Astrocyte of the cerebellum (primary cell): ENCODE measurements at regions not wholly inside any gene's neighbourhood (a gene's known extent, or its start where the extent isn't known, plus 50 kb on each side); places are given as distances from the start of the nearest gene placed in this dataset.

ENCODE experiments used
- DNase-seq: peaks from one replicate; pipeline ENCODE4 v3.0.0-alpha.2; 2011; ENCODE audit warnings: low read depth
- H3K4me3 ChIP-seq: 2 replicates; pipeline ENCODE4 v1.5.1; 2011; ENCODE audit warnings: mild to moderate bottlenecking, low read depth, low read length, moderate library complexity
- CTCF ChIP-seq: IDR thresholded peaks from 2 replicates; pipeline ENCODE4 v1.5.1; 2012; ENCODE audit warnings: low read length, low read depth, moderate library complexity, mild to moderate bottlenecking; ENCODE audit errors: missing control alignments
- in situ Hi-C: cut with HindIII; loops from 2 replicates; pipeline ENCODE4 v1.10.0; 2017; ENCODE audit warnings: low sequenced_read_pairs

- H3K4me3 ChIP-seq: no peak overlapping the region
- in situ Hi-C loops: no loop called here
- TF ChIP-seq CTCF: no peak
- no peak for DNase-seq
Measured at GRCh38 chr18:39513186-39513585, 1947.6 kb upstream of the CELF4 start.

- no peak for DNase-seq
- in situ Hi-C loops: no loop called here
- no peak for TF ChIP-seq CTCF
- no peak overlapping the region for H3K4me3 ChIP-seq
Measured at GRCh38 chr18:39506581-39507330, 1941.2 kb upstream of the CELF4 start.

GRCh38 chr18:39500306-39500705 lies 1934.7 kb upstream of the CELF4 start:
- no peak for TF ChIP-seq CTCF
- DNase-seq: no peak
- no peak overlapping the region for H3K4me3 ChIP-seq
- in situ Hi-C loops: no loop called here

- DNase-seq: no peak
- H3K4me3 ChIP-seq: no peak overlapping the region
- in situ Hi-C loops: no loop called here
- no peak for TF ChIP-seq CTCF
Measured at GRCh38 chr18:39497821-39498220, 1932.2 kb upstream of the CELF4 start.

GRCh38 chr18:39496986-39497385 lies 1931.4 kb upstream of the CELF4 start:
- in situ Hi-C loops: no loop called here
- no peak for TF ChIP-seq CTCF
- DNase-seq: no peak
- H3K4me3 ChIP-seq: no peak overlapping the region

GRCh38 chr18:39494211-39494896 lies 1928.8 kb upstream of the CELF4 start:
- in situ Hi-C loops: no loop called here
- TF ChIP-seq CTCF: no peak
- no peak for DNase-seq
- no peak overlapping the region for H3K4me3 ChIP-seq
